ENCODE measurements at regions not wholly inside any gene's neighbourhood (a gene's known extent, or its start where the extent isn't known, plus 50 kb on each side); places are given as distances from the start of the nearest gene placed in this dataset.

- no peak for TF ChIP-seq EZH2phosphoT487 (IDR thresholded peaks at IDR 0.05; ENCODE audit: unreplicated experiment)
- TF ChIP-seq REST (IDR thresholded peaks at IDR 0.05; ENCODE audit: unreplicated experiment) = no peak
- no peak for TF ChIP-seq POLR2AphosphoS5 (IDR thresholded peaks at IDR 0.05; ENCODE audit: low read depth)
- TF ChIP-seq JUNB (IDR thresholded peaks at IDR 0.05; ENCODE audit: unreplicated experiment) = no peak
- TF ChIP-seq, protein P1, sequence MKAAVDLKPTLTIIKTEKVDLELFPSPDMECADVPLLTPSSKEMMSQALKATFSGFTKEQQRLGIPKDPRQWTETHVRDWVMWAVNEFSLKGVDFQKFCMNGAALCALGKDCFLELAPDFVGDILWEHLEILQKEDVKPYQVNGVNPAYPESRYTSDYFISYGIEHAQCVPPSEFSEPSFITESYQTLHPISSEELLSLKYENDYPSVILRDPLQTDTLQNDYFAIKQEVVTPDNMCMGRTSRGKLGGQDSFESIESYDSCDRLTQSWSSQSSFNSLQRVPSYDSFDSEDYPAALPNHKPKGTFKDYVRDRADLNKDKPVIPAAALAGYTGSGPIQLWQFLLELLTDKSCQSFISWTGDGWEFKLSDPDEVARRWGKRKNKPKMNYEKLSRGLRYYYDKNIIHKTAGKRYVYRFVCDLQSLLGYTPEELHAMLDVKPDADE (IDR thresholded peaks at IDR 0.05) = no peak
- no peak for TF ChIP-seq ZNF331 (CRISPR knock-in tag; IDR thresholded peaks at IDR 0.05; ENCODE audit: low read depth)
- TF ChIP-seq ZNF114 (CRISPR knock-in tag; IDR thresholded peaks at IDR 0.05) = no peak
- TF ChIP-seq EZH2 (IDR thresholded peaks at IDR 0.05; ENCODE audit: low read depth, unreplicated experiment) = no peak
- no peak for TF ChIP-seq STAT1 (IDR thresholded peaks at IDR 0.05; ENCODE audit: unreplicated experiment)
- no peak for TF ChIP-seq CTCF (conservative IDR thresholded peaks at IDR 0.05; ENCODE audit: low read depth in 2 of 2)
- H3K27ac Mint-ChIP-seq = no peak overlapping the region; the same call in 1 of the 2 replicates
- H3K79me2 ChIP-seq (replicated peaks; ENCODE audit: insufficient read depth) = no peaks in the 10 kb centered on the region
- no peaks in the 10 kb centered on the region; the same call in 2 of the 3 replicates for H3K36me3 Mint-ChIP-seq (ENCODE audit: low read depth)
- H3K9me3 Mint-ChIP-seq = no peaks in the 10 kb centered on the region
- H3K4me3 Mint-ChIP-seq = no peak overlapping the region
- peaks cover under 1% of the 10 kb centered on the region; the same call in 1 of the 2 replicates for H3K27me3 ChIP-seq (ENCODE audit: insufficient read depth)
- H3K4me1 Mint-ChIP-seq = peaks cover 5% of the 10 kb centered on the region; the same call in 2 of the 3 replicates
- peaks cover 11% of the 10 kb centered on the region; the same call in 1 of the 2 replicates for H3K4me1 ChIP-seq (ENCODE audit: insufficient read depth)
- no peak for DNase-seq (ENCODE audit: low spot score)
- no peaks in the 10 kb centered on the region for H4K20me1 ChIP-seq (replicated peaks; ENCODE audit: insufficient read depth)
- H3K27me3 Mint-ChIP-seq (ENCODE audit: insufficient read depth, low read depth, poor library complexity) = peaks cover 5% of the 10 kb centered on the region
- H3F3A ChIP-seq (replicated peaks; ENCODE audit: low read depth) = no peaks in the 10 kb centered on the region
- H3K36me3 ChIP-seq (ENCODE audit: insufficient read depth) = no peaks in the 10 kb centered on the region
- H2AFZ ChIP-seq = no peak overlapping the region
- no peak overlapping the region for H3K4me2 ChIP-seq
- H3K4me3 ChIP-seq = no peak overlapping the region
- no peak for ATAC-seq
- no peak overlapping the region for H3K27ac ChIP-seq (ENCODE audit: low read depth)
- H3K9me2 ChIP-seq (ENCODE audit: insufficient read depth) = peaks cover 2% of the 10 kb centered on the region; the same call in 1 of the 2 replicates
These were observed 610.3 kb upstream of the KLF4 start for GRCh38 chr9:108099854-108100253.

All from GM23338 (cell line).